Astrocyte of the spinal cord (primary cell): ENCODE measurements at regions not wholly inside any gene's neighbourhood (a gene's known extent, or its start where the extent isn't known, plus 50 kb on each side); places are given as distances from the start of the nearest gene placed in this dataset.
"Not testable (repeated sequence)": the region's sequence is repeated elsewhere in the genome, so short reads cannot be mapped to it uniquely, and the experiment has no call there.

Experiments
- DNase-seq: peaks from one replicate; pipeline ENCODE4 v3.0.0; 2011; ENCODE audit warnings: low read depth, low spot score
- H3K4me3 ChIP-seq: 2 replicates; pipeline ENCODE4 v1.5.1; 2011; ENCODE audit warnings: low read depth, mild to moderate bottlenecking, low read length, moderate library complexity
- in situ Hi-C: cut with HindIII; loops from 2 replicates; pipeline ENCODE4 v1.10.0; 2017; ENCODE audit warnings: low sequenced_read_pairs
- TF ChIP-seq, protein P1 (sequence below): IDR thresholded peaks from 2 replicates; pipeline ENCODE4 v1.5.1; 2012; ENCODE audit warnings: low read depth, mild to moderate bottlenecking, low read length, inconsistent platforms

DNA sequence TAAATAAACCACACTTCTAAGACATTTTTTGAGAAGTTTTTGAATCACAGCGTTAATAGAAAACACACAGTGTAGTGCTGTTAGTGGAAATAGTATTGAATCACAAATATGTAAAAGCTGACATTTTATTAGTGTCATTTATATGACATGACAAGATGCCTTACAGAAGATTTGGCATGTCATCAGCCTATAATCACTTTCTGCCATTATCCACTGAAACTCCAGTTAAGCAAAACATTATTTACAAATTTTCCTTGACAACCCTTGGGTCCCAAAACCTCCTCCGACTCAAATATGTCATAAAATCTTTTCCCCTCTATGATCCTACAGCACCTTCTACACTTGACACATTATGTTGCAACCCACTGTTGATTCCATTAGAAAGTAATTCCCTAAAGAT is 376.9 kb upstream of the LRFN5 start:
- TF ChIP-seq, protein P1, sequence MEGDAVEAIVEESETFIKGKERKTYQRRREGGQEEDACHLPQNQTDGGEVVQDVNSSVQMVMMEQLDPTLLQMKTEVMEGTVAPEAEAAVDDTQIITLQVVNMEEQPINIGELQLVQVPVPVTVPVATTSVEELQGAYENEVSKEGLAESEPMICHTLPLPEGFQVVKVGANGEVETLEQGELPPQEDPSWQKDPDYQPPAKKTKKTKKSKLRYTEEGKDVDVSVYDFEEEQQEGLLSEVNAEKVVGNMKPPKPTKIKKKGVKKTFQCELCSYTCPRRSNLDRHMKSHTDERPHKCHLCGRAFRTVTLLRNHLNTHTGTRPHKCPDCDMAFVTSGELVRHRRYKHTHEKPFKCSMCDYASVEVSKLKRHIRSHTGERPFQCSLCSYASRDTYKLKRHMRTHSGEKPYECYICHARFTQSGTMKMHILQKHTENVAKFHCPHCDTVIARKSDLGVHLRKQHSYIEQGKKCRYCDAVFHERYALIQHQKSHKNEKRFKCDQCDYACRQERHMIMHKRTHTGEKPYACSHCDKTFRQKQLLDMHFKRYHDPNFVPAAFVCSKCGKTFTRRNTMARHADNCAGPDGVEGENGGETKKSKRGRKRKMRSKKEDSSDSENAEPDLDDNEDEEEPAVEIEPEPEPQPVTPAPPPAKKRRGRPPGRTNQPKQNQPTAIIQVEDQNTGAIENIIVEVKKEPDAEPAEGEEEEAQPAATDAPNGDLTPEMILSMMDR: no peak
- DNase-seq: no peak
- H3K4me3 ChIP-seq: no peak overlapping the region
- in situ Hi-C loops: no loop called here

DNA sequence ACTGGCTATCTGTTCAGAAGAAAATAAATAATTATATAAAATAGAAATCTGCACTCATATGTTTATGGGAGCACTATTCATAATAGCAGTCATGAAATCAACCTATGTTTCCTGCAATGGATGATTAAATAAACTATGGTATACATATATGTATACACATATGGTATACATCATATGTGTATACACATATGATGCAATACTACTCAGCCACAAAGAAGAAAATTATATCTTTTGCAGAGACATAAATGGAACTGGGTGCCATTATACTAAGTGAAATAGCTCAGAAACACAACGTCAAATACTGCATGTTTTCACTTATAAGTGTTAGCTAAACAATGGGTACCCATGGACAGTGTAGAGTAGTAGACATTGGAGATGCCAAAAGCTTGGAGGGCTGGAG is 381.2 kb upstream of the LRFN5 start:
- in situ Hi-C loops: no loop called here
- H3K4me3 ChIP-seq: no peak overlapping the region
- TF ChIP-seq, protein P1: no peak
- no peak for DNase-seq

DNA sequence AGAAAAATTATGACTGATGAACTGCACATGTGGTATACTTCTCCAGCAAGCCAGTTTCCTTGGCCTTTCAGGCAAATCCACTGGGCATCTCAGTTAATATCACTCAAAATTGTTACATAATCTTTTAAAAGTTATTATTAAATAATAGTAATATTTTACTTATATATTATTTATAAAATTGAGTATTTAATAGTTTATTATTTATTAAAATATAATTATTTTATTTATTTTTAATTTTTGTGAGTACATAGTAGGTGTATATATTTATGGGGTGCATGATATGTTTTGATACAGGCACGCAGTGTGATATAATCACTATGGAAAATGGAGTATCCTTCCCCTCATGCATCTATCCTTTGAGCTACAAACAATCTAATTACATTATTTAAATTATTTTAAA is 384.1 kb upstream of the LRFN5 start:
- in situ Hi-C loops: no loop called here
- TF ChIP-seq, protein P1: no peak
- H3K4me3 ChIP-seq: no peak overlapping the region
- no peak for DNase-seq

DNA sequence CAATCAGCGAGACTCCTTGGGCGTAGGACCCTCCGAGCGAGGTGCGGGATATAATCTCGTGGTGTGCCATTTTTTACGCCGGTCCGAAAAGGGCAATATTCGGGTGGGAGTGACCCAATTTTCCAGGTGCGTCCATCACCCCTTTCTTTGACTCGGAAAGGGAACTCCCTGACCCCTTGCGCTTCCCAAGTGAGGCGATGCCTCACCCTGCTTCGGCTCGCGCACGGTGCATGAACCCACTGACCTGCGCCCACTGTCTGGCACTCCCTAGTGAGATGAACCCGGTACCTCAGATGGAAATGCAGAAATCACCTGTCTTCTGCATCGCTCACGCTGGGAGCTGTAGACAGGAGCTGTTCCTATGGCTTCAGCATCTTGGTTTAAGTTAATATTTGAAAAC is 391.7 kb upstream of the LRFN5 start:
- in situ Hi-C loops, DNase-seq, H3K4me3 ChIP-seq: not testable (repeated sequence)

DNA sequence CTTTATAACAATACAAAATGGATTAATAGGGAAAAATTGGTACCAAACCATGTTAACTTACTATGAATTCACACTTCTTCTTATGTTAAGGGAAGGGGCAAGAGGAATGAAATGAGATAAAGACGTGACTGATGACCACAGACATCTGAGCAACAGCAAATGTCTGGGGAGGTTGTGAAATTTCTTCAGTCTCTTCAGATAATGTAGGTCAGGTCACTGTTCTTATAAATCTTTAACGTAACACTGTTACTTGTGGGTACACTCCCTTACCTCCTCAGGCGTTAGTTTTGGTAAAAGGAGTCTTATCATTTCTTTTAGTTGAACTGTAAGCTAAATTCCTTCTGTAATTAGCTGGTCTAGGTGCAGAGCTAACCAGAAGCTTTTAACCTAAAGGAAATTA is 405.0 kb upstream of the LRFN5 start:
- DNase-seq: no peak
- no peak overlapping the region for H3K4me3 ChIP-seq
- TF ChIP-seq, protein P1: no peak
- in situ Hi-C loops: no loop called here

DNA sequence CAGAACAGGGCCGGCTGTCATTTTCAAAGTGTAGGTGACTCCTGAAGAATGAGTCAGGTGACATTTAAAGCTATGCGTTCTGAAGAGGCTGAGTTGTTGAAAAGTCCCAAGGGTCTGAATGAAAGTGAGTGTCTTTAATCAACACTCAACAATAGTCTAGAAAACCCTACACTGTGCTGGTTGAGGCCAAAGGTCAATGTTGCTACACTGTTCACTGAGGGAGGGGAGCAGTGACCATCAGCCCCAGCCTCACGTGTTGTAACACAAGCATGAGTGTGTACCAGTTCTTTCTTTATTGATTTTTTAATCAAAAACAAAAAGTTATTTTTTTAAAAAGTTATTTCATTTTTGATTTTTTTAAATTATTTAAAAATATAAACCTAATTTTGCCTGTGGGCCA is 418.8 kb upstream of the LRFN5 start:
- no peak for DNase-seq
- TF ChIP-seq, protein P1: no peak
- H3K4me3 ChIP-seq: no peak overlapping the region
- in situ Hi-C loops: no loop called here

DNA sequence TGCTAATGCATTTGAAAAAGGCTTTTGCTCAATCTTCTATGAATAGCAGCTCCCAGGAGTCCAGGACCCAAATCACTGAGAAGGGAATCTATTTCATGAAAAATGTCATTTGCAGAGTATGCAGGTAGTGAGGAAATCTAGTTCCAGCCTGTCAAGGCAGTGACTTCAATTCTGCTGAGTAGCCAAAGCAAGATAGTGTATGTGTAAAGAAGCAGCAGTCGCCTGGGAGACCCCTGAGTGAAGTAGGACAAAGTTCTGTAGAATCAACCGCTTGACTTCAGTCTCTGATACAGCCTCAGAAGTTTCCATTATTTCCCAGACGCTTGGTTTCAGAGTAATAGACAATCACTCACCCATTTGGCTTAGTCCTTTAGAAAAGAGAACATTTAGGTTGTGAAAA is 435.6 kb upstream of the LRFN5 start:
- TF ChIP-seq, protein P1: no peak
- no peak overlapping the region for H3K4me3 ChIP-seq
- in situ Hi-C loops: no loop called here
- DNase-seq: no peak
